ENCODE measurements at regions not wholly inside any gene's neighbourhood (a gene's known extent, or its start where the extent isn't known, plus 50 kb on each side); places are given as distances from the start of the nearest gene placed in this dataset.
"Not testable (repeated sequence)": the region's sequence is repeated elsewhere in the genome, so short reads cannot be mapped to it uniquely, and the experiment has no call there.

- DNase-seq = no peak
Measured at GRCh38 chr9:19931098-19931890, 142.5 kb upstream of the SLC24A2 start.

GRCh38 chr9:19927560-19927959, 138.7 kb upstream of the SLC24A2 start:
- no peak for DNase-seq

GRCh38 chr9:19926774-19927173, 137.9 kb upstream of the SLC24A2 start:
- no peak for DNase-seq

- DNase-seq = peak; percentile 73
Measured at GRCh38 chr9:19925674-19926503, 137.1 kb upstream of the SLC24A2 start.

- no peak for DNase-seq
Measured at GRCh38 chr9:19924080-19924479, 135.2 kb upstream of the SLC24A2 start.

GRCh38 chr9:19922476-19923118, 133.8 kb upstream of the SLC24A2 start:
- peak; percentile 63 for DNase-seq

GRCh38 chr9:19920401-19920800, 131.6 kb upstream of the SLC24A2 start:
- DNase-seq = no peak

- DNase-seq = no peak
Measured at GRCh38 chr9:19918630-19919029, 129.8 kb upstream of the SLC24A2 start.

GRCh38 chr9:19914044-19914443, 125.2 kb upstream of the SLC24A2 start:
- no peak for DNase-seq

GRCh38 chr9:19913151-19913550, 124.3 kb upstream of the SLC24A2 start:
- DNase-seq = no peak

- no peak for DNase-seq
Measured at GRCh38 chr9:19903076-19903475, 114.2 kb upstream of the SLC24A2 start.

- no peak for DNase-seq
Measured at GRCh38 chr9:19901586-19901985, 112.7 kb upstream of the SLC24A2 start.

- DNase-seq = no peak
Measured at GRCh38 chr9:19896161-19896560, 107.3 kb upstream of the SLC24A2 start.

GRCh38 chr9:19895578-19895977, 106.7 kb upstream of the SLC24A2 start:
- DNase-seq = not testable (repeated sequence)

GRCh38 chr9:19895006-19895405, 106.2 kb upstream of the SLC24A2 start:
- peak; percentile 46 for DNase-seq

- DNase-seq = no peak
Measured at GRCh38 chr9:19885608-19886007, 96.8 kb upstream of the SLC24A2 start.

GRCh38 chr9:19879062-19879461, 90.2 kb upstream of the SLC24A2 start:
- DNase-seq = no peak

GRCh38 chr9:19876569-19877316, 87.9 kb upstream of the SLC24A2 start:
- peak; percentile 76 for DNase-seq

GRCh38 chr9:19875291-19875920, 86.6 kb upstream of the SLC24A2 start:
- peak; percentile 75 for DNase-seq

- not testable (repeated sequence) for DNase-seq
Measured at GRCh38 chr9:19873188-19873587, 84.4 kb upstream of the SLC24A2 start.

- no peak for DNase-seq
Measured at GRCh38 chr9:19870988-19871387, 82.2 kb upstream of the SLC24A2 start.

GRCh38 chr9:19840953-19841352, 52.1 kb upstream of the SLC24A2 start:
- DNase-seq = no peak
